GM13977 (cell line): ENCODE measurements at regions not wholly inside any gene's neighbourhood (a gene's known extent, or its start where the extent isn't known, plus 50 kb on each side); places are given as distances from the start of the nearest gene placed in this dataset.

ENCODE experiments used
- DNase-seq: peaks from one replicate; pipeline ENCODE4 v3.0.0; 2012; ENCODE audit warnings: low spot score
- in situ Hi-C: fragments of 300-500 bp; cut with MboI; formaldehyde crosslinking; loops from one replicate; pipeline ENCODE4 v1.12.0; 2022; ENCODE audit warnings: low sequenced_read_pairs, low pct_unique_long_range_greater_than_20kb, mixed read lengths, inconsistent platforms; ENCODE audit not compliant: unreplicated experiment
- TF ChIP-seq, protein P1 (sequence below): IDR thresholded peaks from 2 replicates; pipeline ENCODE4 v1.5.1; 2012; ENCODE audit warnings: mild to moderate bottlenecking, control low read depth; ENCODE audit not compliant: insufficient read depth; ENCODE audit errors: extremely low read depth, missing control alignments

DNA sequence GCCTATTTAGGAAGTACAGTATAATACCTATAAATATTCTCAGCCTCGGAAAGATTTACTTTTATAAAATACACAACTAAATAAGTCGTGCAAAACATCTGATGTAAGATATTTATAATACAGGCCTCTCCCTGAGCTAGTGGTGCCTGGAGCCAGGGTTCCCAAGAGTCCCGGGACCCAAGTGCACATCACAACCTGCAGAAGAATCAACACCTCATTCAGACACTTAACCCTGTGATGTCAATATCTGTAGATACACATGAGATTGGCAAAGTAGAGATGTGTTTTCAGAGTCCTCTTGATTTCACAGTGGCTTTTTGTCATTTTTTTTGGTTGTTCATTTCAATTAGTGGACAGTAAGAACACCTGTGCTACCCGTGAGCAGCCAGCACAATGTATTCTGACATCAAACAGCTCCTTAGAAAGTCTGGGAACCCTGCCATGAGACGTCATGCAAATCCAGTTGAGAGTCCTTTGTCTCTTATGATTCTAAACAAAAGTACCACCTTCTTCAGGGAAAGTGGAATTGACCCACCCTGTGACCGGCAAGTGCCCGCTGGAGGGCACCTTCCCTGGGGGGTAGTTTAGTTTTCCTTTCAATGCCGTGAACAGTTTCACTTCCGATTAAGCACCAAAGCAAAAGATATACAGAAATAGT, 101.6 kb downstream of the DACT2 start:
- TF ChIP-seq, protein P1, sequence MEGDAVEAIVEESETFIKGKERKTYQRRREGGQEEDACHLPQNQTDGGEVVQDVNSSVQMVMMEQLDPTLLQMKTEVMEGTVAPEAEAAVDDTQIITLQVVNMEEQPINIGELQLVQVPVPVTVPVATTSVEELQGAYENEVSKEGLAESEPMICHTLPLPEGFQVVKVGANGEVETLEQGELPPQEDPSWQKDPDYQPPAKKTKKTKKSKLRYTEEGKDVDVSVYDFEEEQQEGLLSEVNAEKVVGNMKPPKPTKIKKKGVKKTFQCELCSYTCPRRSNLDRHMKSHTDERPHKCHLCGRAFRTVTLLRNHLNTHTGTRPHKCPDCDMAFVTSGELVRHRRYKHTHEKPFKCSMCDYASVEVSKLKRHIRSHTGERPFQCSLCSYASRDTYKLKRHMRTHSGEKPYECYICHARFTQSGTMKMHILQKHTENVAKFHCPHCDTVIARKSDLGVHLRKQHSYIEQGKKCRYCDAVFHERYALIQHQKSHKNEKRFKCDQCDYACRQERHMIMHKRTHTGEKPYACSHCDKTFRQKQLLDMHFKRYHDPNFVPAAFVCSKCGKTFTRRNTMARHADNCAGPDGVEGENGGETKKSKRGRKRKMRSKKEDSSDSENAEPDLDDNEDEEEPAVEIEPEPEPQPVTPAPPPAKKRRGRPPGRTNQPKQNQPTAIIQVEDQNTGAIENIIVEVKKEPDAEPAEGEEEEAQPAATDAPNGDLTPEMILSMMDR = no peak
- in situ Hi-C loops = no loop called here
- no peak for DNase-seq

DNA sequence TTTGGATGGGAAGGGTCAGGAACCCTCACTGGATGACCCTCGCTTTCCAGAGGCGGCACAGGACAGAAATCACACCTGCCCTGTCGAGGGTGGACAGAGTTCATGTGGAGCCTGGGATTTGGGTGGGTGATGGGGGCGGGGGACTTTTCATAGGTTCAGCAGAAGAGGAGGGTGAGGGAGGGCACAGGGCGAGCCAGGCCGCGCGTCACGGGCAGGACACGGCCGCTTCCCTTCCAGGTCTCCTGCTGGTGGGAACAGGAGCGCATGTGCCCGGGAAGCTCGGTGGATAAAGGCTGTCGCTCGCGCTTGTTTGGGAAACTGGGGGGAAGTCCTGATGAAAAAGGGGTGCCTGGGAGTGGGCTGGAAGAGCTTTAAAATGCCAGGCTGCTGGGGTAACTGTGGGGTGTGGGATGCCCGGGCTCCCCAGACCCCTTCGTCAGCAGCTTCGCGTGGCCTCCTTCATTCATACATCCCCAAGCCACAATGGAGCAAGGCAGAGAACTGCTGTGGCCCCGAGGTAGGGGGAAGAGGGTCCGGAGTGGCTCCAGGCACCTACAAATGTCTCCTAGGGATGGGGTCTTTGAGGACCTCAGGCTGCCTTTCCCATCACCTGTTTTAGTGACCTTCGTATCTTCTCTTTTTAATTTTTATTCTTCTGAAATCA, 102.2 kb downstream of the DACT2 start:
- no peak for DNase-seq
- in situ Hi-C loops = no loop called here
- TF ChIP-seq, protein P1 = no peak

DNA sequence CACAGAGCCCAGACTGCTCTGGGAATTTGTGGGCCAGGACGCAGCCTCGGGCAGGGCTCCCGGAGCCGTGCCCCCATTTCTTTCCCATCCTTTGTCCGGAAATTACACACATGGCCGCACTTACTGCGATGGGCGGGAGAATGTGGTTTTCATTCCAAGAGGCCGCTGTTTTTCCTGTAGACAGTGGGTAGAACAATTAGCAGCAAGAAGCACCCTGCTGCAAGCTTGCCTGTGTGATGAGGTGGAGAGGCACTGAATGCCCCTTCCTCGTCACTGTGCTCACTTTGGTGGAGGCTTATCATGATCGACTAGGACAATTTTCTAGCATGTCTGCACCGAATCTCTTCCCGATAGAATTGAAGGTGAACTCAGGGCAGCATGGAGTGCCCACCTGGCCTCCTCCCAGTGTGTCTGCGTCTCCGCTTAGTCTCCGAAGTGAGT, 102.8 kb downstream of the DACT2 start:
- no peak for DNase-seq
- TF ChIP-seq, protein P1 = no peak
- in situ Hi-C loops = no loop called here

DNA sequence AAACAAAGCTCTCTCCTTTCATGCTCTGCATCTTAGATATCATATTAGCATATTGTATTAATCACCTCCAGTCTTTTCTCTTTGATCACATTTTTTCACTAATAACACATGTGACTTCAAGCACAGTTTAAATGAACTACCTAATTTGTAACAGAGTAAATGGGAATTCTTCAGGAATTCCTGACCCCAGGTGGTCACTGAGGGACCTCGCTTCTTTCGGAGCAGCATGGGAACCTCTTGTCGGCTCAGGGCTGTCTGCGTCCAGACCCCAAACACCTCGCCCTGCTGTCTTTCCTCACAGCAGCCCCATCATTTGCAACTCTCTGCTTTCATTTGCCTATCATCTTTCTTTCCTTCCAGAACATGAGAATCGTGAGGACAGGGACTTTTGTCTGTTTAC, 103.5 kb downstream of the DACT2 start:
- DNase-seq = no peak
- TF ChIP-seq, protein P1 = no peak
- in situ Hi-C loops = no loop called here

DNA sequence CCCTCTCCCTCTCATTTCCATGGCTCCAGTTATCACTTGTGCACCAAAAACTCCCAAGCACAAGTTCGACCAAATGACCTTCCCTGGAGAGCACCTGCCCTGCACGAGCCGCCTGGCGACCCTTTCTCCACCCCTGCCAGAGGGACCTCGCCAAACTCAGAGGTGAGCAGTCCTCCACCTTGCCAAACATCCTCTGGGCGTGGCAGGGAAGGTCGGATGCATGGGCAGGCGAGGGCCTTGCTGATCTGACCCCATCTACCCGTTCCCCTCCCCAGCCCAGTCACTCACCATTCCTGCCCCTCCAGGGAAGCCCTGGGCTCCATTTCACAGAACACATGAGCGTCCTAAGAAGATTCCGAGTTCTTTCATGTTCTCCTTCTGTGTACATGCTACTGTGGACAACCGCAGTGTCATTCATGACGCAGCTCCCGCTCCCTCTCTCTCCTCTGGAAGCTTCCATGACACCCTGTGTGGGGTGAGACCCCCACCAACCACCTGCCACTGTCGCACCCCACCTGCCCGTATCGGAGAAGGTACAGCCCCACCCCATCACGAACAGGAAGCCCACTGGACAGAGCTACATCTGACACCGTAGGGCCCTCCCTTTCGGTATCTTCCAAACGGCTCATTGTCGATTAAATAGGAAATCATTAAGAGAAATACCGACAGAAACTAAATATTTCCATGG, 104.3 kb downstream of the DACT2 start:
- TF ChIP-seq, protein P1 = no peak
- DNase-seq = no peak
- in situ Hi-C loops = no loop called here

DNA sequence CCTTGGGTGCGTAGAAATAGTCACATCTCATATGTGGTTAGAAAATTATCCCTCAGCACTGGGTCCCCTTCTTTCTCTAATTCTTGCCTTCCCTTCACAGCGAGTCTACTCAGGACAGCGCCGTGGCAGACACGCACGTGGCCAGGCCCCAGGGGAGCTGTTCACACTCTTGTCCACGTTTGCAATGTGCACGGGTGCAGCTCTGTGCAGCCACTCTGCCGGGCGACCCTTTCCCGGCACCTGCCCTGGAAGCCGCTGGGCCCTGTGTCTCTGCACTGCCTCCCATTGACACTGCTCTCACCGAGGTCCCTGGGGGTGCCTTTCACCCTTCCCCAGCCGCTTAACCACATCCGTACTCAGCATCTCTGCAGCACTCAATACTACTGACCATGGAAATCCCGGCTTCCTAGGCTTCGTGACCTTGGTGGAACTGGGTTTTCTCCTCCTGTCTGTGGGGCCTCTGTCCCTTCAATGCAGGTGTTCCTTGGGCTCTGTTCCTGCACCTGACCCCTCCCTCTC, 104.9 kb downstream of the DACT2 start:
- TF ChIP-seq, protein P1 = no peak
- in situ Hi-C loops = no loop called here
- no peak for DNase-seq
